ENCODE measurements at regions not wholly inside any gene's neighbourhood (a gene's known extent, or its start where the extent isn't known, plus 50 kb on each side); places are given as distances from the start of the nearest gene placed in this dataset.

- Histone ChIP-seq H3K9me3 (ENCODE audit: control insufficient read depth, insufficient read depth, low read depth, low read length) (peaks cover 22% of the 10 kb centered on the region), H3K27me3 (ENCODE audit: control insufficient read depth, insufficient read depth, low read length) (no peaks in the 10 kb centered on the region), H3K9ac (ENCODE audit: low read length) (no peak overlapping the region), H3K27ac (ENCODE audit: low read depth, low read length) (no peak overlapping the region), H3K4me1 (ENCODE audit: control insufficient read depth, insufficient read depth, low read length) (no peaks in the 10 kb centered on the region), H3K36me3 (ENCODE audit: control insufficient read depth, insufficient read depth, low read length) (no peaks in the 10 kb centered on the region), H3K4me3 (ENCODE audit: low read depth, low read length) (no peak overlapping the region)
These were observed 73.2 kb upstream of the CACNA1A start for GRCh38 chr19:13579388-13580060.

GRCh38 chr19:13576726-13577125 is 70.4 kb upstream of the CACNA1A start:
- Histone ChIP-seq H3K9me3 (ENCODE audit: control insufficient read depth, insufficient read depth, low read depth, low read length) (peaks cover 22% of the 10 kb centered on the region), H3K4me3 (ENCODE audit: low read depth, low read length) (no peak overlapping the region), H3K36me3 (ENCODE audit: control insufficient read depth, insufficient read depth, low read length) (no peaks in the 10 kb centered on the region), H3K9ac (ENCODE audit: low read length) (no peak overlapping the region), H3K27me3 (ENCODE audit: control insufficient read depth, insufficient read depth, low read length) (no peaks in the 10 kb centered on the region), H3K4me1 (ENCODE audit: control insufficient read depth, insufficient read depth, low read length) (no peaks in the 10 kb centered on the region), H3K27ac (ENCODE audit: low read depth, low read length) (no peak overlapping the region)

GRCh38 chr19:13574933-13575332 is 68.7 kb upstream of the CACNA1A start:
- no peak overlapping the region for H3K9ac ChIP-seq (ENCODE audit: low read length)
- no peak overlapping the region for H3K4me3 ChIP-seq (ENCODE audit: low read depth, low read length)
- H3K27ac ChIP-seq (ENCODE audit: low read depth, low read length), result no peak overlapping the region
- no peaks in the 10 kb centered on the region for H3K4me1 ChIP-seq (ENCODE audit: control insufficient read depth, insufficient read depth, low read length)
- H3K36me3 ChIP-seq (ENCODE audit: control insufficient read depth, insufficient read depth, low read length), result no peaks in the 10 kb centered on the region
- peaks cover 22% of the 10 kb centered on the region for H3K9me3 ChIP-seq (ENCODE audit: control insufficient read depth, insufficient read depth, low read depth, low read length)
- no peaks in the 10 kb centered on the region for H3K27me3 ChIP-seq (ENCODE audit: control insufficient read depth, insufficient read depth, low read length)

- Histone ChIP-seq H3K27me3 (ENCODE audit: control insufficient read depth, insufficient read depth, low read length) (no peaks in the 10 kb centered on the region), H3K4me3 (ENCODE audit: low read depth, low read length) (no peak overlapping the region), H3K9me3 (ENCODE audit: control insufficient read depth, insufficient read depth, low read depth, low read length) (peaks cover 22% of the 10 kb centered on the region), H3K27ac (ENCODE audit: low read depth, low read length) (no peak overlapping the region), H3K4me1 (ENCODE audit: control insufficient read depth, insufficient read depth, low read length) (no peaks in the 10 kb centered on the region), H3K36me3 (ENCODE audit: control insufficient read depth, insufficient read depth, low read length) (no peaks in the 10 kb centered on the region), H3K9ac (ENCODE audit: low read length) (no peak overlapping the region)
These were observed 66.9 kb upstream of the CACNA1A start for GRCh38 chr19:13573056-13573667.

- Histone ChIP-seq H3K27ac (ENCODE audit: low read depth, low read length) (no peak overlapping the region), H3K9me3 (ENCODE audit: control insufficient read depth, insufficient read depth, low read depth, low read length) (no peaks in the 10 kb centered on the region), H3K36me3 (ENCODE audit: control insufficient read depth, insufficient read depth, low read length) (no peaks in the 10 kb centered on the region), H3K9ac (ENCODE audit: low read length) (no peak overlapping the region), H3K4me1 (ENCODE audit: control insufficient read depth, insufficient read depth, low read length) (no peaks in the 10 kb centered on the region), H3K4me3 (ENCODE audit: low read depth, low read length) (no peak overlapping the region), H3K27me3 (ENCODE audit: control insufficient read depth, insufficient read depth, low read length) (no peaks in the 10 kb centered on the region)
These were observed 55.2 kb upstream of the CACNA1A start for GRCh38 chr19:13561461-13561860.

- Histone ChIP-seq H3K4me1 (ENCODE audit: control insufficient read depth, insufficient read depth, low read length) (no peaks in the 10 kb centered on the region), H3K9me3 (ENCODE audit: control insufficient read depth, insufficient read depth, low read depth, low read length) (no peaks in the 10 kb centered on the region), H3K36me3 (ENCODE audit: control insufficient read depth, insufficient read depth, low read length) (no peaks in the 10 kb centered on the region), H3K27ac (ENCODE audit: low read depth, low read length) (no peak overlapping the region), H3K27me3 (ENCODE audit: control insufficient read depth, insufficient read depth, low read length) (no peaks in the 10 kb centered on the region), H3K4me3 (ENCODE audit: low read depth, low read length) (no peak overlapping the region), H3K9ac (ENCODE audit: low read length) (no peak overlapping the region)
These were observed 51.6 kb upstream of the CACNA1A start for GRCh38 chr19:13557756-13558398.

GRCh38 chr19:13556552-13556951 is 50.3 kb upstream of the CACNA1A start:
- Histone ChIP-seq H3K27ac (ENCODE audit: low read depth, low read length) (no peak overlapping the region), H3K4me1 (ENCODE audit: control insufficient read depth, insufficient read depth, low read length) (no peaks in the 10 kb centered on the region), H3K9me3 (ENCODE audit: control insufficient read depth, insufficient read depth, low read depth, low read length) (no peaks in the 10 kb centered on the region), H3K9ac (ENCODE audit: low read length) (no peak overlapping the region), H3K27me3 (ENCODE audit: control insufficient read depth, insufficient read depth, low read length) (no peaks in the 10 kb centered on the region), H3K4me3 (ENCODE audit: low read depth, low read length) (no peak overlapping the region), H3K36me3 (ENCODE audit: control insufficient read depth, insufficient read depth, low read length) (no peaks in the 10 kb centered on the region)
